Endothelial cell (in vitro differentiated cells): ENCODE measurements at regions not wholly inside any gene's neighbourhood (a gene's known extent, or its start where the extent isn't known, plus 50 kb on each side); places are given as distances from the start of the nearest gene placed in this dataset.

Experiments used
- DNase-seq: peaks from one replicate; pipeline ENCODE4 v3.0.0; 2021; ENCODE audit warnings: low spot score
- H3K27ac Mint-ChIP-seq: one replicate; pipeline ENCODE4 v1.8.0; 2021; ENCODE audit warnings: mixed read lengths, inconsistent platforms; ENCODE audit not compliant: unreplicated experiment
- H3K27me3 Mint-ChIP-seq: one replicate; pipeline ENCODE4 v1.8.0; 2021; ENCODE audit warnings: mild to moderate bottlenecking, moderate library complexity, mixed read lengths, inconsistent platforms; ENCODE audit not compliant: unreplicated experiment
- H3K36me3 Mint-ChIP-seq: one replicate; pipeline ENCODE4 v1.8.0; 2021; ENCODE audit warnings: mild to moderate bottlenecking, low read depth, mixed read lengths, inconsistent platforms; ENCODE audit not compliant: unreplicated experiment
- H3K4me1 Mint-ChIP-seq: one replicate; pipeline ENCODE4 v1.8.0; 2021; ENCODE audit warnings: mild to moderate bottlenecking, mixed read lengths, inconsistent platforms; ENCODE audit not compliant: unreplicated experiment
- H3K4me3 Mint-ChIP-seq: one replicate; pipeline ENCODE4 v1.8.0; 2021; ENCODE audit warnings: mild to moderate bottlenecking, mixed read lengths, inconsistent platforms; ENCODE audit not compliant: unreplicated experiment
- H3K9me3 Mint-ChIP-seq: one replicate; pipeline ENCODE4 v1.8.0; 2021; ENCODE audit warnings: mixed read lengths, inconsistent platforms; ENCODE audit not compliant: unreplicated experiment
- CTCF ChIP-seq: fragments of 200-600 bp; sonication (generic); IDR thresholded peaks from one replicate; pipeline ENCODE4 v1.5.0; 2021; ENCODE audit warnings: antibody characterized with exemption; ENCODE audit not compliant: unreplicated experiment

- no peaks in the 10 kb centered on the region for H3K27me3 Mint-ChIP-seq
- no peak overlapping the region for H3K27ac Mint-ChIP-seq
- no peaks in the 10 kb centered on the region for H3K4me1 Mint-ChIP-seq
- TF ChIP-seq CTCF = no peak
- DNase-seq = no peak
- no peaks in the 10 kb centered on the region for H3K36me3 Mint-ChIP-seq
- H3K9me3 Mint-ChIP-seq = no peaks in the 10 kb centered on the region
- H3K4me3 Mint-ChIP-seq = no peak overlapping the region
Measured at GRCh38 chr17:53150101-53150698, 672.5 kb upstream of the KIF2B start.

- DNase-seq = no peak
- no peaks in the 10 kb centered on the region for H3K36me3 Mint-ChIP-seq
- TF ChIP-seq CTCF = no peak
- H3K9me3 Mint-ChIP-seq = no peaks in the 10 kb centered on the region
- no peaks in the 10 kb centered on the region for H3K27me3 Mint-ChIP-seq
- H3K4me3 Mint-ChIP-seq = no peak overlapping the region
- H3K4me1 Mint-ChIP-seq = no peaks in the 10 kb centered on the region
- H3K27ac Mint-ChIP-seq = no peak overlapping the region
Measured at GRCh38 chr17:53149316-53149715, 673.4 kb upstream of the KIF2B start.

- no peaks in the 10 kb centered on the region for H3K9me3 Mint-ChIP-seq
Measured at GRCh38 chr17:53148058-53148457, 674.7 kb upstream of the KIF2B start.

GRCh38 chr17:53142890-53143289 lies 679.8 kb upstream of the KIF2B start:
- Mint-ChIP-seq H3K27ac (no peak overlapping the region), H3K36me3 (no peaks in the 10 kb centered on the region), H3K4me3 (no peak overlapping the region), H3K9me3 (no peaks in the 10 kb centered on the region), H3K27me3 (no peaks in the 10 kb centered on the region), H3K4me1 (no peaks in the 10 kb centered on the region)
- TF ChIP-seq CTCF = no peak
- DNase-seq = no peak

More at GRCh38 chr17:53148058-53148457, 674.7 kb upstream of the KIF2B start:
- Mint-ChIP-seq H3K4me3 (no peak overlapping the region), H3K4me1 (no peaks in the 10 kb centered on the region), H3K27ac (no peak overlapping the region), H3K36me3 (no peaks in the 10 kb centered on the region), H3K27me3 (no peaks in the 10 kb centered on the region)
- DNase-seq = no peak
- no peak for TF ChIP-seq CTCF

GRCh38 chr17:53141731-53142130 lies 681.0 kb upstream of the KIF2B start:
- no peaks in the 10 kb centered on the region for H3K9me3 Mint-ChIP-seq
- H3K36me3 Mint-ChIP-seq = no peaks in the 10 kb centered on the region
- no peak for DNase-seq
- H3K27me3 Mint-ChIP-seq = no peaks in the 10 kb centered on the region
- no peak overlapping the region for H3K27ac Mint-ChIP-seq
- no peaks in the 10 kb centered on the region for H3K4me1 Mint-ChIP-seq
- no peak for TF ChIP-seq CTCF
- no peak overlapping the region for H3K4me3 Mint-ChIP-seq
